GM21447 (cell line): ENCODE measurements at regions not wholly inside any gene's neighbourhood (a gene's known extent, or its start where the extent isn't known, plus 50 kb on each side); places are given as distances from the start of the nearest gene placed in this dataset.

ENCODE experiments used
- ATAC-seq: cut with Tn5 transposase; IDR thresholded peaks from one replicate; pipeline ENCODE4 v1.9.1; 2021; ENCODE audit not compliant: unreplicated experiment

DNA sequence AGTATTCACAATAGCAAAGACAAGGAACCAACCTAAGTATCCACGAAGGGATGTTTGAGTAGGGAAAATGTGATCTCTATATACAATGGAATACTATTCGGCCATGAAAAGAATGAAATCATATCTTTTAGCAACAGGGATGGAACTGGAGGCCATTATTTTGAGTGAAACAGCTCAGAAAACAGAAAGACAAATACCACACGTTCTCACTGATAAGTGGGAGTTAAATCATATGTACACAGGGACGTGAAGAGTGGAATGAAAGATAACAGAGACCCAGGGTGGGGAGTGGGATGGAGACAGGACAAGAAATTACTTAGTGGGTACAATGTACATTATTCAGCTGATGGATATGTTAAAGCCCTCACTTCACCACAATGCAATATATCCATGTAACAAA lies 1012.7 kb downstream of the TBC1D22A start:
- ATAC-seq, result no peak

DNA sequence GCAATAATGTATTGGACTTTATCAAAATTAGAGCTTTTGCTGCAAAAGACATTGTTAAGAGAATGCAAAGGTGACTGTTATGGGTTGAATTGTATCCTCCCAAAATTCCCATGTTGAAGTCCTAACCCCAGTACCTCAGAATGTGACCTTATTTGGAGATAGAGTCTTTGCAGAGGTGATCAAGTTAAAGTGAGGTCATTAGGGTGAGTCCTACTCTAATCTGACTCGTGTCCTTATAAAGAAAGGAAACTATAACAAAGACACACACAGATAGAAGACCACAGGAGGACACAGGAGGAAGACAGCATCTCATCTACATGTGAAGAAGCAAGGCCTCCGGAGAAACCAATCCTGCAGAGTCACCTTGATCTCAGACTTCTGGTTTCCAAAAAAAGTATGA lies 1011.2 kb downstream of the TBC1D22A start:
- no peak for ATAC-seq

DNA sequence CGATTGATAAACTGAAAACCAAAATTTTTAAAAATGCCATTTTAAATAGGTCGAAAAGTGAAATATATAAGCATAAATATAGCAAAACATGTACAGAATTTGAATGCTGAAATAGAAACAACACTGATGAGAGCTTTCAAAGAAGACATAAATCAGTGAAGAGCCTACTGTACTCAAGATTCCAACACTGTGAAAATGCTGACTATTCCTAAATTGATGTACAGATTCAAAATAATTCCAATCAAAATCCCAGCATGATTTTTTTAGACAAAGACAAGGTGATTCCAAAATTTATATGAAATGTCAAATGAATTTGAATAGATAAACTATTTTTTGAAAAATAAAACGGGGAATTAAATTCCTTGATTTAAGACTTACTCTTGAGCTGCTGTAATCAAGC lies 1010.4 kb downstream of the TBC1D22A start:
- no peak for ATAC-seq

DNA sequence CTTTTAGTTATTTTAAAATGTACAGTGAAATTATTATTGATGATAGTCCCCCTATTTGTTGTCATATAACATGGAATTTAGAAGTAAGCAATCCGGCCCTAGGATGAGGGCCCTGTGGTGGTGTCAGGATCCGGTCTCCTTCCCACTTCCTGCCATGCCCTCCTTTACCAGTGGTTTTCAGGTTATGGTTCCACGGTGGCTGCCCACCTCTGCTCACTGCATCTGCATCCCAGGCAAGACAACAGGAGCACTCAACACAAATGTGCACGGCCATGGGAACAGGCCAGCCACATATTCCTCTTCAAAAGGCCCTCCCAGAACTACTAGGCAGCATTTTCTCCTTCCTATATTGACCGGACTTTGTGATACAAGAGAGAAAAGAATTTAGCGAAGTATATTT lies 1007.2 kb downstream of the TBC1D22A start:
- no peak for ATAC-seq

DNA sequence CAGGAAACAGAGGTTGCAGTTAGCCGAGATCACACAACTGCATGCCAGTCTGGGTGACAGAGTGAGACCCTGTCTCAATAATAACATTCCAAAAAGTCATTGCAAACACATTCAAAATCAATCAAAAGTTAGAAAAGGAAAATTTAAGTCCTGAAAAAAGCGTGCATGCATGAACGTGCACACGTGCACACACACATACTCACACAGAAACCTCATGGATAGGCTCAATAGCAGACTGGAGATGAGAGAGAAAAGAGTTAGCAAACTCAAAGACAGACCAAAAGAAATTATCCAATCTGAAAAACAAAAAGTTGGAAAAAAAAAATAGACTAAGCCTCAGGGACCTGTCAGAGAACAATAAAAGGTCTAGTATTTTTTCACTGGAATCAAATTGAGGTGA lies 1005.6 kb downstream of the TBC1D22A start:
- ATAC-seq, result no peak

DNA sequence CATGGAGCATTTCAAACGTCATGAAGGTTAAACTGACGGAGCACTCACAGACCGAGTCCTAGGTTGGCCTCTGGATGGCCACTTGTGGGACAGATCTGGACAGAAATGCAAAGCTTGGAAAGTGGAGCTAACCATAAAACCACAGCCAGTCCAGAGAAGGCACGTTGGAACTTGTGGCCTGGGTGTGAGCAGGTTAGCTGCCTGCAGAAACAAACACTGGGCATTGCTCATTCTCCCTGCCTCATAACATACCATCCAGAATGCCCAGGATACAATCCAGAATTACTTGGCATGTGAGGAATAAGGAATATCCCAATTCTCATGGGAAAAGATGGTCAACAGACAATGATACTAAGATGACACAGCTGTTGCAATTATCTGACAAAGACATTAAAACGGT lies 1005.0 kb downstream of the TBC1D22A start:
- no peak for ATAC-seq

DNA sequence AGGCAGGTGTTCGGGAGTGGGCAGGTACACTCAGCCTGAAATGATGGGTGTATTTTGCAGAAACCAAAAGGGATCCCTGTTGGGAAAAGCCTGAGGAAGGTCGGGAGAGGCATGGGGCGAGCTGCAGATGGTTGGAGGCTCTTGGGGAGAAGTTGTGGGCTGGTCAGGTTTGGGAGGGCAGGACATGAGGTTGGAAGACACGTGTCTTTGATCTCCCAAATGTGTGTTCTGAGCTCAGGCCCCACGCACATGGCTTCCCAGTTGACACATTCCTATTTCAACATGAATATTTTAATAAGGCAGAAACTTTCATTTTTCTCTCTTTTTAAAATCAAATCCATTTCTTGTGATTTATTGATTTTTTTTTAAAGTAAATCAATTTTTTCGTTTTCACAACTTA lies 1003.3 kb downstream of the TBC1D22A start:
- no peak for ATAC-seq

DNA sequence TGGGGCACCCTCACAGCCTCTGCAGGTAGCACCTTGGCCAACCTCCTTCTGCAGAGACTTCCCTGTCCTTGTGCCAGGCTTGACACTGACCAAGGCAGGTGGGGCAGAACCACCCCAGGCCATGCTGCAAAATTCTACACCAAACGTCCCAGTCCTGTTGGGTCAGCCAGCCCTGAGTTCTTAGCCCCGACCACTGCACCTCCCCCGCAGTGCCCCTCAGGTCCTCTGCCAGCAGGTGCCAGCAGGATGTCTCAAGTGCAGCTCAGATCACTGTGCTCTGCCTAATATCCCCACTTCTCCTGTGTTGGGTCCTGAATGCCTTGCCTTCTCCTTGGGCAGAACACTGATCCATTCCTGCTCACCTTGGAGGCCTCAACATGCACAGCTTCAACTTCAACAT lies 999.7 kb downstream of the TBC1D22A start:
- ATAC-seq, result no peak

DNA sequence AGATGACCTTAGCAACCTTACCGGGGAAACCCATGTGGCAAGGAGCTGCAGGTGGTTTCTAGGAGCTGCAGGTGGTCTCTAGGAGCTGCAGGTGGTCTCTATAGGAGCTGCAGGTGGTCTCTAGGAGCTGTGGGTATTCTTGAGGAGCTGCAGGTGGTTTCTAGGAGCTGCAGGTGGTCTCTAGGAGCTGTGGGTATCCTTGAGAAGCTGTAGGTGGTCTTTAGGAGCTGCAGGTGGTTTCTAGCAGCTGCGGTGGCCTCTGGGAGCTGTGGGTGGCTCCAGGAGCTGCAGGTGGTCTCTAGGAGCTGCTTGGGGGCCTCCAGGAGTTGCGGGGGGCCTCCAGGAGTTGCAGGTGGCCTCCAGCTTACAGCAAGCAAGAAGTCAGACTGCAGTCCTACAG lies 997.5 kb downstream of the TBC1D22A start:
- ATAC-seq, result no peak

DNA sequence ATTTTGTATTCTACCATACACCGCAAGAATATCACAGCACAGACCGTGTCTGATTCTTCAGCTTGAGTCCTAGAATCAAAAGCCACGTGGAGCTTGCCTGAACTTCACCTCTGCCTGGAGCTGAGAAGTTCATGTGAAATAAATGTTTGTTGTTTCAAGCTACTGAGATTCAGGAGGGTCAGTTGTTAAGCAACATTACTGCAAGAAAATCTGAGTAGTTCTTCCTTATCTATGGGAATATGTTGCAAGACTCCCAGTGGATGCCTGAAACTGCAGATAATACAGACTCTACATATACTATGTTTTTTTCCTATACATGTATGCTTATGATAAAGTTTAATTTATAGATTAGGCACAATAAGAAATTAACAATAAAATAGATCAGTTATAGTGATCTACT lies 995.3 kb downstream of the TBC1D22A start:
- ATAC-seq, result no peak

DNA sequence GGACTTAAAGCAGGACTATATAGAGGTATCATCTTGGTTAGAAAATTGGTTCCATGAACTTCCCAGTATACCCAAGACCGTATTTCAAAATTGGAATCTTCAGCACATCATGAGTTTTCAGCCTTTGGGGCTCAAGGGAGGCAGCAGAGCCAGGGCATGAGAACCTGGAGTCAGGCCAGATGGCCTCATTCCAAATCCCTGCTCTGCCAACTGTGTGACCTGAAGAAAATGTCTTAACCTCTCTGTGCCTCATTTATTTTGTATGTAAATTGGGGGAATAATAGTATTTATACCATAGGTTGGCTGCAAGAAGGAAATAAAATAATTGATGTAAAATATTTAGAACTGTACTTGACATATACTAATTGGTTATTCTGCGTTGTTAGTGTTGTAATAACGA lies 987.6 kb downstream of the TBC1D22A start:
- no peak for ATAC-seq

DNA sequence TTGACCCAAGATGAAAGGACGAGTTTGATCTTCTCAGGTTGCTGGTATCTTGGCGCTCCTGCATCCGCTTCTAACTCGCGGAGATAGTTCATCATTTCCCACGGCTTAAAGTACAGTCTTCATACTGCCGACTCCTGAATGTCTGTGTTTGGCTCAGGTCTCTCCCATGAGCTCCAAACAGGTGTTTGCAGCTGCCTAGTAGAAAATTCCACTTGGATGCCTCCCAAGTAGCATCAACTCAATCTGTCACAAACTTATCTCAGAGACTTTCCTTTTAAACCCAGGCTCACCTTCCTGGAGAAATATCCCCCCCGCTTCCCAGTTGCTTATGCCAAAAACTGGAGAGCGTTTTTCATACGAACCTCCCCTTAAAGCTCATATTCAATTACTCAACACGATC lies 986.5 kb downstream of the TBC1D22A start:
- no peak for ATAC-seq

DNA sequence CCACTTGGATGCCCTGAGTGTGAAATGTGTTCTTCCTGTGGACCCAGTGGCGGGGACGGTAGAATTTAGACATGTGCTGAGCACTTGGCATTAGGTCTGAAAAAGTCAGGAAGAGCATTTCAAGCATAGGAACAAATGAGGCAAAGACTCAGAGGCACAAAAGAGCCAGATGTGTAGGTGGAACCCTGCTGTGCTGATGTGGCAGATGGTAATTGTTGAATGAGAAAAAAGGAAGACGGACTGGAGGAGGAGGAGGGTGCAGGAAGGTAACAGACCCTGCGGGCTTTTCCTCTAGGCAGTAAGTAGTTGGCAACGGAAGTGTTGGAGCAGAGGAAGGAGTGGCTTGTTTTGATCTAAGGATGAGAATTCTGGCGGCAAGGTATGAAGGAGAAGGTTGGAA lies 985.8 kb downstream of the TBC1D22A start:
- no peak for ATAC-seq

DNA sequence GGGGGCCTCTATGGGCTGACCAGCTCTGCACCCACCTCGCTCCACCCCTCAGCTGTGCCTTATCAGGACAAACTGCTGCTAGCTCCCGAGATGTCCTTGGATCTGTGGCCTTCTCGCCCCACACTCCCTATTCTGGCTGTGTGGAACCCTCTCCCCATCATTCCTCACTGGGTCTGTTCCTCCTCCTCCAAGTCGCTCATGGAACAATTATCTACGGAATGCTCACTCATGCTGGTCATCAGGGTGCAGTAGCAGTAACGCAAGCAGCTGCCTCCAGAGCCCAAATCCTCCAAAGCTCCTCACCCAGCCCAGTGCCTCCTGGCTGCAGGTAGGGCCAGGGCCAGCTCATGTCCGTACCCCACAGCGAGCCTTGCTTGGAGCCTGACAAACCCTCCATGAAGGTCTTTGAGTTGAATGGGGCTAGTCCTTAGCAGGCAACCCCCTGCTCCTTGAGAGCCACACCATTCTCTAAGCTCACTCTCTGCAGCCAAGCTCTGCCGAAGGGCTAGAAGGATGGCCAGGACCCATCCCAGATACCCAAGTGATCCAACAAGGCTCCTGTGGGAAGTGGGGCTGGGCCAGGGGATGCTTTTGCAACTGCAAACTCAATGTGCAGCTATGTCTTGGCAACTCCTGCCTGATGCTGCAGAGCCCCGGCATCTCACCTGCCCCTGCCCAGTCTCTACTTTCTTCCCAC lies 977.8 kb downstream of the TBC1D22A start:
- ATAC-seq, result no peak

DNA sequence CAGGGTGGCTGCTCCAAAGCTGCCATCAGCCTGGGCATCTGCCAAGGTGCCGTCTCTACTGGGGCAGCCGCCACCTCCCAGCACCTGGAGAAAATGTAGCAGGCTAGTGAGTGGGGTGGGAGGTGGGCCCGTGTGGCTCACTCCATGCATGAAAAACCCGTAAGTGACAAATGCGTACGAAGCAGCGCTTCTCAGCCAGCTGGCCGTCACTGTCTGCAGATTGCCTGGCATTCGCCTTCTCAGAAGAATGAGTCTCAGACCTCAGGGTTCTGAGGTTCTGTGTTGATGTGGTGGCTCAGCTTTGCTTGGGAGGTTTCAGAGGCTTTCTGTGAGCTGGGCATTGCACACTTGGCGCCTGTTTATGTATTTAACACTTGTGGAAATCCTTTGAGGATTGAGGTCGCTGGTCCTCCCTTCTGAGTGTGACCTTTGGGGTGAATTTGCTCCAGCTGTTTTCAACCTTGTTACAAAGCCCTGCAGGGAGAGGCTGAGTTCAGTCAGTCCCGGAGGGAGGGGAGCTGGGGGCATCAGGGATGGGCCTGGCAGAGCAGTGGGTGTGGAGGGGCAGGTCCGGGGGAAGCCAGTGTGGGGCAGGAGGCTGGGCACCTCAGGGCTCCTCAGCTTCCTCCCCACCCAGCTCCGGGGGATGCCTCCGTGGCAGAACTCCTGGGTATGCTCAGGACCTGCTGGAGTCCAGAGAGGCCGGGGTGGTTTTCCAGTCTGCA lies 977.0 kb downstream of the TBC1D22A start:
- no peak for ATAC-seq

DNA sequence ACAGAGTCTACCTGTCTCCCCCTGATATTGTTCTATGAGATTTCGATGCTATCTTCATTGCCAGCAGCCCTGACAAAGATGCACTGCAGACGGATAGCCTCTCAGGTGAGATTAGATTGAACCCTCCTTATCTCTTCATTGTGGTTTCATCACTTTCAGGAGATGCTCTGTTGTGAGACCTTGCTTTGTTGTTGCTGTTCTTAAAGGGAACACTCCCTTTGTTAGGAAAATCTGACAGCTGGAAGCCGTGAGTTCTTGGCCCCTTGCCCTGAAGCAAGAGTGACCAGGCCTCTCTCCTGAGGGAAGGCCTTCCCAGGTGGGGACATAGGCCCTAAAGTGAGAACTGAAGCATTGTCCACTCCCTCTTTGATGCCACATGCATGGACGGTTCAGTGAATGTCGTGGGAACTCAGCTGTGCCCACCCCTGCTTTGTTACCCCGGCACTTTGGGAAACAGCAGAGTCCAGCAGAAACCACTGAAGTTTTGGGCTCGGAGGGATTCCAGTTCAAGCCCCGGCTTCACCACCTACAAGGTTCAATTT lies 976.1 kb downstream of the TBC1D22A start:
- no peak for ATAC-seq

DNA sequence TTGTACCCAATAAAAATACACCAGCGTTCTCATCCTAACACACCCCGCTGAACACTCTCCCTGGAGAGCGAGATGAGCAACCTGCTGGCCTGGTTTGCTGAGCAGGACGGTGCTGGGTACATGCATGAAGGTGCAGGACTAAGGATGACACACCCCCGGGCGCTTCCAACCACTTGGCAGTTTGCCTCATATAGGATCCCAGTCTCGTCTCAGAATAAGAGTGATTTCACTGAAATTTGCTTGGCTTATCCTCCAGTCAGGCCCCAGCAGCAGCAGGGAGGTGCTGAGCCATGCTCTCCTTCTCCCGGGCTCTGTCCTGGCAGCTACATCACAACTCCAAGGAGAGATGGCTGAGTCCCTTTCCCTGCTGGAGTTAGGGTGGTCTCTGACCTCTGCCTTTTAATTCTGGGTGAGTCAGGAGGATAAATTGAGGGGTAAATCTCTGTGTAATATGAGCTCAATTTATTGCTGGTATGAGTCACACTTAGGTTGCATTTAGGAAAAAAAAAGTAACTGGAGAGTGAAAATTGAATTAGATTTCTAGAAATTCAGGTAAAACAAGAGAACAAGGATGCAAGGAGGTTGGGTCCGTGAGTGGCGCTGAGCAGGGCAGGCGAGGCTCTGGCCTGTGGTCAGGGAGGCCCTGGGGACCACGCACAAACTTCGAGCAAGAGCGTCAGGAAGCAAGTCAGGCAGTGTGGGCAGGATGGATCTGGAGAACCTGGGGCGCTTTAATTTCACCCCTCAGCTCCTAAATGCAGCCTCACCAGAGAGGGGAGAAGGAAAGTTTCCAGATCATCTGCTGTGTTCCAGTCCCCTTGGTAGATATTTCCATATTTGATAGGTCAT lies 974.0 kb downstream of the TBC1D22A start:
- no peak for ATAC-seq

DNA sequence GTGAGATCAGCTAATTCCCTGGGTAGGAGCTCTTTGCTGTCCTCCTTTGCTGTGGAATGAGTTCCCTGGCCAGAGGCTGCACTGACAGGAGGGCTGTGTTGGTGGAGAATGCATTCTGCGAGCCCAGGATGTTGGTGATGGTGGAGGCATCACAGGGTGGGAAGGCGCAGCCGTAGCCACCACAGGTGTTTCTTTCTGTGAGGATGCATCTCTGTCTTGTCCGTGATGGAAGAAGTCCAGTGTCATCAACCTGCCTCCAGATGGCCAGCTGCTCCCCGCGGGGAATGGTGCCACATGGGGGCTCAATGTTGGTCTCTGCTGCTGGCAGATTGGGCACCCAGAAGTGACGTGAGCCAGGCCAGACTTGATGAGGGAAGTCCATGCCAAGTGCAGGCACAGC lies 972.1 kb downstream of the TBC1D22A start:
- ATAC-seq, result no peak

DNA sequence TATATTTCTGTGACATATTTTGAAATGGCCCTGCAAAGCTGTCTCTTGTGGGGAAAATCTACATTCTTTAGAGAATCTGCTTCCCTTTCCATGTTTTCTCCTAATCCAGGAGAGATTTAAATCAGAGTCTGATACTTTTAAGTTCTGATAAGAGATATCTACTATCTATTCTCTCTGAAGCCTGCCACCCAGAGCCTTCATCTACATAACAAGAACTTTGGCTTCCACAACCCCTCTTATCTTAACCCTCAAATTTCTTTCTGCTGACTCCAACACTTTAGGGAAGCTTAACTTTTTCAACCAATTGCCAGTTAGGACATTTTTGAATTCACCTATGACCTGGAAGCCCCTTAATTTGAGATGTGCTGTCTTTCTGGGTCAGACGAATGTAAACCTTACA lies 965.2 kb downstream of the TBC1D22A start:
- no peak for ATAC-seq

DNA sequence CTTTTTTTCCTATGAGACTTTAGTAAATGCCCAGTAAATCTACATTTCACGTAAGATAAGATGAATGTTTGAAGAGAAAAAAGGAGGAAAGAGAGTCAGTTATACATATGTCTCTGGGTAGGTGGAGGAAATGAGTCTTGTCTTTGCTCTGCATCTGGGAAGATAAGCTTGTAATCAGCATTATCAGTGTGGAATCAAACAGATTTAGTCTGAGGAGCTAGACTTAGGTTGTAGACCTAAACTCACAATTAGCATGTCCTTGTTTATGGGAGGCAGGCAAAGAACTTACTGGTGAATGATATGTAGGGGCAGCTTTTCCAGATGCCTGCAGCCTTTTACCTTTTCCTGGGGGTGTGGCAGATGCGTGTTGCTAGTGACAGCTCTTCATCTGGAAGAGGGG lies 962.3 kb downstream of the TBC1D22A start:
- ATAC-seq, result no peak

DNA sequence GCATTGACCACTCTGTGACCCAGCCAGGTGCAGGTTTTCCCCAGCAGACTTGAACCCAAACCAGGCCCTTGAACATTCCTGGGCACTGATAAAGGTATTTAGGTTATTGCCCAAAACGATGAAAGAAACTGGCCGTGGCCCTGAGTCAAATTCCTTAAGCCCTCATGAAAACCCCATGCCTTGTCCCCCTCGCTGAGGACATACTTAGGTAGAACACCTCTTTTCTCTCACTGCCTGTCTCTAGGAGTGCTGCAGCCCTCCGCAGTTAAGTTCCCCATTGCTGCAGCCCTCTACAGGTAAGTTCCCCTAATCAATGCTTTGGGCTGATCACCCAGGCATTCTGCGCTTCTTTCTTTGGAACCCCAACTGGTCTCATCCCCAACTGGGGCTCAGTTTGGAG lies 961.6 kb downstream of the TBC1D22A start:
- no peak for ATAC-seq

DNA sequence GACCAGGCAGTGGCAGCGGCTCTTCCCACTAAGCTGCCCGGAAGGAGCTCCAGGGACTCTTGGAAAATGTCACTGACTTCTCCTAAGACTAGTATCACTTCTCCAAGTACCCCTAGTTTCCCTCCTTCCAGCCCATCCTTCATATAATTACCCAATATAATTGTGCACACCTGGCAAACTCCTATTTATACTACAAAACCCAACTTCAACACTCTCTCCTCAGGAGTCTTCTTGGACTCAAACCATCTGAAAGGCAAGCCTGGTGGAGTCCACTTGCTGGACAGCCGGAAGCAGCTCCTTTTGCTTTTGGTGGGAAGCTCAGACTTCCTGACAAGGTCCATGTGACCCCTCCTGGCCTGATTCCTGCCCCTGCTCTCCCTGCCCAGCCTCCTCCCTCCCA lies 955.9 kb downstream of the TBC1D22A start:
- no peak for ATAC-seq
